WTC11 (cell line): ENCODE measurements at regions not wholly inside any gene's neighbourhood (a gene's known extent, or its start where the extent isn't known, plus 50 kb on each side); places are given as distances from the start of the nearest gene placed in this dataset.

Experiments
- ATAC-seq: fragments of 200-7000 bp; cut with Tn5 transposase; 2 replicates; pipeline ENCODE4 v1.10.0; 2021; ENCODE audit warnings: mild to moderate bottlenecking, moderate library complexity
- CTCF ChIA-PET: fragments of 300-600 bp; sonication (Branson Sonifier 250); formaldehyde crosslinking; loops from one replicate; lab custom pipeline; 2021; ENCODE audit warnings: antibody characterized with exemption; lab: Charles Lee
- POLR2A ChIA-PET: fragments of 350-600 bp; sonication (Branson Sonifier 250); formaldehyde crosslinking; loops from one replicate; lab custom pipeline; 2021; ENCODE audit warnings: antibody characterized with exemption; lab: Charles Lee
- DNase-seq: peaks from one replicate; pipeline ENCODE4 v3.0.0; 2021; ENCODE audit warnings: low spot score
- H3K27ac Mint-ChIP-seq: 2 replicates; pipeline ENCODE4 v1.8.0; 2021; ENCODE audit warnings: mixed read lengths
- H3K27me3 Mint-ChIP-seq: 2 replicates; pipeline ENCODE4 v1.8.0; 2021; ENCODE audit warnings: low read depth, mild to moderate bottlenecking, moderate library complexity, mixed read lengths
- H3K36me3 Mint-ChIP-seq: 2 replicates; pipeline ENCODE4 v1.8.0; 2021; ENCODE audit warnings: mixed read lengths
- H3K4me1 Mint-ChIP-seq: 2 replicates; pipeline ENCODE4 v1.8.0; 2022; ENCODE audit warnings: mixed read lengths
- H3K4me3 Mint-ChIP-seq: 2 replicates; pipeline ENCODE4 v1.8.0; 2021; ENCODE audit warnings: mild to moderate bottlenecking, moderate library complexity, mixed read lengths
- H3K9me3 Mint-ChIP-seq: 2 replicates; pipeline ENCODE4 v1.8.0; 2021; ENCODE audit warnings: mixed read lengths
- AR ChIP-seq: fragments of 250-450 bp; sonication (Bioruptor Pico); IDR thresholded peaks from 2 replicates; pipeline ENCODE4 v1.9.0; 2021; ENCODE audit warnings: mild to moderate bottlenecking
- ATF3 ChIP-seq: sonication (generic); formaldehyde crosslinking; conservative IDR thresholded peaks from 2 replicates; pipeline ENCODE4 v1.8.1; 2022; ENCODE audit warnings: mild to moderate bottlenecking, missing genetic modification reagents
- ELF4 ChIP-seq: sonication (generic); formaldehyde crosslinking; IDR thresholded peaks from 2 replicates; pipeline ENCODE4 v1.8.1; 2022; ENCODE audit warnings: low read depth, mild to moderate bottlenecking, moderate library complexity, missing genetic modification reagents
- ESRRA ChIP-seq: sonication (generic); formaldehyde crosslinking; IDR thresholded peaks from 2 replicates; pipeline ENCODE4 v1.8.1; 2022; ENCODE audit warnings: mild to moderate bottlenecking, missing genetic modification reagents, borderline replicate concordance
- ETV6 ChIP-seq: sonication (generic); formaldehyde crosslinking; IDR thresholded peaks from 2 replicates; pipeline ENCODE4 v1.8.1; 2022; ENCODE audit warnings: mild to moderate bottlenecking, missing genetic modification reagents
- FOXJ3 ChIP-seq: sonication (generic); formaldehyde crosslinking; IDR thresholded peaks from 2 replicates; pipeline ENCODE4 v1.9.0; 2021; ENCODE audit warnings: missing genetic modification reagents, mild to moderate bottlenecking, borderline replicate concordance
- HMGXB4 ChIP-seq: sonication (generic); formaldehyde crosslinking; IDR thresholded peaks from 2 replicates; pipeline ENCODE4 v1.8.1; 2023; ENCODE audit warnings: mild to moderate bottlenecking, moderate library complexity, missing genetic modification reagents
- JAZF1 ChIP-seq: fragments of 250-450 bp; sonication (Bioruptor Pico); IDR thresholded peaks from 2 replicates; pipeline ENCODE4 v1.9.0; 2021; ENCODE audit warnings: moderate library complexity, mild to moderate bottlenecking, inconsistent platforms
- KAT7 ChIP-seq: sonication (generic); formaldehyde crosslinking; IDR thresholded peaks from 2 replicates; pipeline ENCODE4 v1.8.1; 2023; ENCODE audit warnings: missing genetic modification reagents, mild to moderate bottlenecking, borderline replicate concordance
- MXD4 ChIP-seq: fragments of 250-450 bp; sonication (Bioruptor Pico); IDR thresholded peaks from 2 replicates; pipeline ENCODE4 v1.8.0; 2021; ENCODE audit warnings: mild to moderate bottlenecking, moderate library complexity, borderline replicate concordance
- NFYB ChIP-seq: sonication (generic); formaldehyde crosslinking; conservative IDR thresholded peaks from 2 replicates; pipeline ENCODE4 v1.8.0; 2022; ENCODE audit warnings: low read depth, missing genetic modification reagents
- NR1H2 ChIP-seq: sonication (generic); formaldehyde crosslinking; IDR thresholded peaks from 2 replicates; pipeline ENCODE4 v1.9.0; 2021; ENCODE audit warnings: mild to moderate bottlenecking, moderate library complexity, missing genetic modification reagents
- OVOL2 ChIP-seq: fragments of 250-450 bp; sonication (Bioruptor Pico); IDR thresholded peaks from 2 replicates; pipeline ENCODE4 v1.9.0; 2021; ENCODE audit warnings: mild to moderate bottlenecking, borderline replicate concordance
- SOX15 ChIP-seq: fragments of 250-450 bp; sonication (Bioruptor Pico); IDR thresholded peaks from 2 replicates; pipeline ENCODE4 v1.9.0; 2021; ENCODE audit warnings: mild to moderate bottlenecking
- TCF7 ChIP-seq: sonication (generic); formaldehyde crosslinking; IDR thresholded peaks from 2 replicates; pipeline ENCODE4 v1.8.0; 2022; ENCODE audit warnings: mild to moderate bottlenecking, low read depth, missing genetic modification reagents, moderate library complexity
- TEAD4 ChIP-seq: sonication (generic); formaldehyde crosslinking; IDR thresholded peaks from 2 replicates; pipeline ENCODE4 v1.8.0; 2022; ENCODE audit warnings: mild to moderate bottlenecking, missing genetic modification reagents
- ZBTB43 ChIP-seq: sonication (generic); formaldehyde crosslinking; IDR thresholded peaks from 2 replicates; pipeline ENCODE4 v1.8.1; 2023; ENCODE audit warnings: mild to moderate bottlenecking, missing genetic modification reagents
- ZMAT4 ChIP-seq: fragments of 250-450 bp; sonication (Bioruptor Pico); IDR thresholded peaks from 2 replicates; pipeline ENCODE4 v1.9.0; 2021; ENCODE audit warnings: mild to moderate bottlenecking
- ZNF138 ChIP-seq: sonication (generic); formaldehyde crosslinking; conservative IDR thresholded peaks from 2 replicates; pipeline ENCODE4 v1.8.1; 2022; ENCODE audit warnings: mild to moderate bottlenecking, moderate library complexity, missing genetic modification reagents
- ZNF317 ChIP-seq: sonication (generic); formaldehyde crosslinking; IDR thresholded peaks from 2 replicates; pipeline ENCODE4 v1.8.1; 2023; ENCODE audit warnings: low read depth, mild to moderate bottlenecking, moderate library complexity, missing genetic modification reagents, borderline replicate concordance
- ZNF425 ChIP-seq: fragments of 250-450 bp; sonication (Bioruptor Pico); conservative IDR thresholded peaks from 2 replicates; pipeline ENCODE4 v1.9.0; 2021; ENCODE audit warnings: mild to moderate bottlenecking
- ZNF512 ChIP-seq: sonication (generic); formaldehyde crosslinking; IDR thresholded peaks from 2 replicates; pipeline ENCODE4 v1.8.1; 2022; ENCODE audit warnings: missing genetic modification reagents, borderline replicate concordance

- DNase-seq: no peak
- Mint-ChIP-seq H3K27ac (no peak overlapping the region), H3K4me3 (no peak overlapping the region), H3K9me3 (peaks cover 6% of the 10 kb centered on the region)
- CTCF ChIA-PET: no interaction called here
- TF ChIP-seq ATF3 (no peak), OVOL2 (CRISPR knock-in tag) (no peak), NR1H2 (CRISPR knock-in tag) (no peak), ZNF512 (no peak)
- TF ChIP-seq, all 79 proteins: peak for 0
- no peak for ATAC-seq
- no peaks in the 10 kb centered on the region; the same call in 1 of the 2 replicates for H3K27me3 Mint-ChIP-seq
- H3K36me3 Mint-ChIP-seq: peaks cover 8% of the 10 kb centered on the region
- POLR2A ChIA-PET: no interaction called here
- H3K4me1 Mint-ChIP-seq: peaks cover 12% of the 10 kb centered on the region
These were observed 179.3 kb upstream of the STS start for GRCh38 chrX:6968231-6968630.

- Mint-ChIP-seq H3K9me3 (peaks cover 6% of the 10 kb centered on the region; the same call in 1 of the 2 replicates), H3K27ac (no peak overlapping the region), H3K4me3 (no peak overlapping the region), H3K4me1 (peaks cover 13% of the 10 kb centered on the region), H3K27me3 (no peaks in the 10 kb centered on the region; the same call in 1 of the 2 replicates), H3K36me3 (peaks cover 6% of the 10 kb centered on the region)
- ChIA-PET POLR2A (no interaction called here), CTCF (no interaction called here)
- ATAC-seq (no peak), DNase-seq (no peak)
- TF ChIP-seq ELF4 (no peak), AR (CRISPR knock-in tag) (no peak), ZNF138 (CRISPR knock-in tag) (no peak), TEAD4 (CRISPR knock-in tag) (no peak), ZNF425 (no peak), MXD4 (no peak), ZMAT4 (no peak), TCF7 (CRISPR knock-in tag) (no peak), KAT7 (CRISPR knock-in tag) (no peak), ESRRA (CRISPR knock-in tag) (no peak)
These were observed 181.8 kb upstream of the STS start for GRCh38 chrX:6965729-6966128.

- ChIA-PET CTCF (no interaction called here), POLR2A (no interaction called here)
- H3K36me3 Mint-ChIP-seq: peaks cover 19% of the 10 kb centered on the region
- TF ChIP-seq FOXJ3 (no peak), NFYB (CRISPR knock-in tag) (no peak), ZMAT4 (no peak), ZBTB43 (no peak), MXD4 (no peak), JAZF1 (CRISPR knock-in tag) (no peak), ETV6 (CRISPR knock-in tag) (no peak), SOX15 (CRISPR knock-in tag) (no peak), HMGXB4 (CRISPR knock-in tag) (no peak), KAT7 (CRISPR knock-in tag) (no peak), ZNF317 (CRISPR knock-in tag) (no peak)
These were observed 185.5 kb upstream of the STS start for GRCh38 chrX:6962006-6962355.

More at GRCh38 chrX:6962006-6962355, 185.5 kb upstream of the STS start:
- Mint-ChIP-seq H3K9me3 (peaks cover 22% of the 10 kb centered on the region), H3K27ac (no peak overlapping the region), H3K27me3 (peaks cover 3% of the 10 kb centered on the region; the same call in 1 of the 2 replicates), H3K4me1 (peaks cover 28% of the 10 kb centered on the region), H3K4me3 (no peak overlapping the region)
- DNase-seq (no peak), ATAC-seq (no peak)
